BLaER1 (cell line): ENCODE measurements at regions not wholly inside any gene's neighbourhood (a gene's known extent, or its start where the extent isn't known, plus 50 kb on each side); places are given as distances from the start of the nearest gene placed in this dataset.

Experiments
- H3K27ac ChIP-seq: shearing (Covaris generic); formaldehyde crosslinking; 2 replicates; pipeline ENCODE4 v1.8.1; 2022
- H3K27me3 ChIP-seq: shearing (Covaris generic); formaldehyde crosslinking; 2 replicates; pipeline ENCODE4 v1.8.1; 2022
- H3K36me3 ChIP-seq: shearing (Covaris generic); formaldehyde crosslinking; 2 replicates; pipeline ENCODE4 v1.8.1; 2022
- H3K4me1 ChIP-seq: shearing (Covaris generic); formaldehyde crosslinking; 2 replicates; pipeline ENCODE4 v1.8.1; 2022
- H3K4me2 ChIP-seq: shearing (Covaris generic); formaldehyde crosslinking; 2 replicates; pipeline ENCODE4 v1.8.1; 2022
- H3K4me3 ChIP-seq: shearing (Covaris generic); formaldehyde crosslinking; 2 replicates; pipeline ENCODE4 v1.8.1; 2022
- H3K9ac ChIP-seq: shearing (Covaris generic); formaldehyde crosslinking; 2 replicates; pipeline ENCODE4 v1.8.1; 2022
- H3K9me3 ChIP-seq: shearing (Covaris generic); formaldehyde crosslinking; 2 replicates; pipeline ENCODE4 v1.8.1; 2022
- H4K20me1 ChIP-seq: shearing (Covaris generic); formaldehyde crosslinking; 2 replicates; pipeline ENCODE4 v1.8.1; 2022
- Cebpa-rat ChIP-seq: shearing (Covaris generic); IDR thresholded peaks from 2 replicates; pipeline ENCODE4 v1.8.1; 2022

DNA sequence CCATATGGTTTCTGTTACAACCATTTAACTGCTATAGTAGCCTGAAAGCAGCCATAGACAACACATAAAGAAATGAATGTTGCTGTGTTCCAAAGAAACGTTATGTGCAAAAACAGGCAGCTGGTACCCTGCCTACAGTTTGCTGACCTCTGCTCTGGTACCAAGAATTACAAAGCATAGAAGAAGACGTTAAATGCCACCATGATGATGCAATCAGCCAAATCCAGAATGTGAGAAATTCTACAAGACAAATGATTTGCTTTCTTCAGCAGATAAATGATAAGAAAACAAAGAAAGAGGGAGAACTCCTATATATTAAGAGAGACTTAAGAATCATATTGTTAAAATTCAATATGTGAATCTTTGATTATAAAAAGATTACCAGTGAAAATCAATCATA is 97.8 kb upstream of the PDE4B start:
- Histone ChIP-seq H3K36me3 (no peaks in the 10 kb centered on the region), H3K9ac (no peak overlapping the region), H3K4me1 (peaks cover 22% of the 10 kb centered on the region), H3K9me3 (no peaks in the 10 kb centered on the region), H3K4me2 (no peak overlapping the region), H4K20me1 (no peaks in the 10 kb centered on the region), H3K4me3 (no peak overlapping the region), H3K27me3 (no peaks in the 10 kb centered on the region), H3K27ac (no peak overlapping the region)
- TF ChIP-seq Cebpa-rat: no peak

DNA sequence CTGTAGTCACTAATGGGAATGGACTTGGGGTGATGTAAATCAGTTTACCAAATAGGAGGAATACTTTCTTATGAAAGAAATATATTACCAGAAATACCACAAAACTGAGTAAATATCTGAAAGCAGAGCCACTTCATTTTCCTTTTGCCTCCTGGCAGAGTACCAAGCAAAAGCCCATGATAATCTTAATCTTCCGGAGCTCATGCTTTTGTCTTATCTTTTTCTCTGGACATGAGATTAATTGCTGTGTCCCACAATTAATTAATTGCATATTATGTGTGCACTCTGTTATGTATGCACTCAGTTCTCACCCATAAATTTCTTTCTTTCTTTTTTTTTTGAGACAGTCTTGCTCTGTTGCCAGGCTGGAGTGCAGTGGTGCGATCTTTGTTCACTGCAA is 94.1 kb upstream of the PDE4B start:
- no peaks in the 10 kb centered on the region for H3K36me3 ChIP-seq

DNA sequence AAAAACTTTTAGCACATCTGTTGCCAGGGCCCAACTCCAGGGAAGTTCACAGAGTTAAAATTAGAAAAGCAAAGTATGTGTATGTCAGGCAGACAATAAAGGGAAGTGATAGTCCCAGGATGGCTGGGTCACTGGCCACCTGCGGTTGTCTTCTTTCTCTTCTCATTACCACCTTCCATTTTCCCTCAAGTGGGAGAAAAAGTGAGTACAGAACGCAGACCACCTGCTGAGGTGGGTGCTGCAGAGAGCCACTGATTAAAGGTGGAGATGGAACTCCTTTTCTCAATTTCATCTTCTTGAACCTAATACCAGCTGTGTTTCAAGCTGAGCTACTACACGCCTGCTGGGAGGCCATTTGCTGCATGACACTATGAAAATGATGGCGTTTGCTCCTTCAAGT is 88.8 kb upstream of the PDE4B start:
- H4K20me1 ChIP-seq: no peaks in the 10 kb centered on the region
- no peak overlapping the region for H3K9ac ChIP-seq
- H3K27ac ChIP-seq: no peak overlapping the region
- H3K4me2 ChIP-seq: peak overlapping the region; percentile 20; the same call in 1 of the 2 replicates
- no peak overlapping the region for H3K4me3 ChIP-seq
- no peaks in the 10 kb centered on the region for H3K36me3 ChIP-seq
- no peaks in the 10 kb centered on the region for H3K27me3 ChIP-seq
- H3K4me1 ChIP-seq: peaks cover 14% of the 10 kb centered on the region; the same call in 1 of the 2 replicates
- no peaks in the 10 kb centered on the region for H3K9me3 ChIP-seq
- no peak for TF ChIP-seq Cebpa-rat

More for the DNA sequence above, 94.1 kb upstream of the PDE4B start:
- peaks cover 10% of the 10 kb centered on the region; the same call in 1 of the 2 replicates for H3K4me1 ChIP-seq
- no peak overlapping the region for H3K27ac ChIP-seq
- no peaks in the 10 kb centered on the region for H3K9me3 ChIP-seq
- no peaks in the 10 kb centered on the region for H4K20me1 ChIP-seq
- no peak overlapping the region for H3K4me2 ChIP-seq
- no peaks in the 10 kb centered on the region for H3K27me3 ChIP-seq
- H3K4me3 ChIP-seq: no peak overlapping the region
- TF ChIP-seq Cebpa-rat: no peak
- H3K9ac ChIP-seq: no peak overlapping the region

DNA sequence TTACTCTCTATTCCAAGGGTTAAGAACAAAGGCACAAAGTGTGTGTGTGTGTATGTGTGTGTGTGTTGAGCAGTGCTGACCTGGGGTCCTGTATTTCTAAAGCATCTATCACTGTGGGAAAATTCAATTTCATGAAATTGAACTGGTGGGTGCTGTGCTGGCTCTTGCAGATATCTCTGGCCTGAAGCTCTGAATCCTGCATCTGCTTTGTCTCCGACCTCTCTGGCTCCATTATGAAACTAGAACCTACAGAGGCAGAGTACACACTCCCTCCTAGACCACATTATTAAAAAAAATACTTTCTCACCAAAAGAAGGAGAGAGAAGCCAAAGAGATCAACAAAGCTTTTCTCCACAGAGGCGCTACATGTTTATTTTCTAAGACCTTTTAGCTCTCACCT is 88.4 kb upstream of the PDE4B start:
- H3K27ac ChIP-seq: no peak overlapping the region

GRCh38 chr1:65717815-65718454 is 74.8 kb upstream of the PDE4B start:
- H3K4me1 ChIP-seq: peaks cover 8% of the 10 kb centered on the region; the same call in 1 of the 2 replicates
- no peak for TF ChIP-seq Cebpa-rat
- H3K4me2 ChIP-seq: no peak overlapping the region

More for the DNA sequence above, 88.4 kb upstream of the PDE4B start:
- H3K4me3 ChIP-seq: no peak overlapping the region
- no peak for TF ChIP-seq Cebpa-rat
- H4K20me1 ChIP-seq: no peaks in the 10 kb centered on the region
- H3K27me3 ChIP-seq: no peaks in the 10 kb centered on the region
- no peaks in the 10 kb centered on the region for H3K9me3 ChIP-seq
- no peak overlapping the region for H3K9ac ChIP-seq
- peaks cover 14% of the 10 kb centered on the region; the same call in 1 of the 2 replicates for H3K4me1 ChIP-seq
- no peak overlapping the region for H3K4me2 ChIP-seq
- no peaks in the 10 kb centered on the region for H3K36me3 ChIP-seq

DNA sequence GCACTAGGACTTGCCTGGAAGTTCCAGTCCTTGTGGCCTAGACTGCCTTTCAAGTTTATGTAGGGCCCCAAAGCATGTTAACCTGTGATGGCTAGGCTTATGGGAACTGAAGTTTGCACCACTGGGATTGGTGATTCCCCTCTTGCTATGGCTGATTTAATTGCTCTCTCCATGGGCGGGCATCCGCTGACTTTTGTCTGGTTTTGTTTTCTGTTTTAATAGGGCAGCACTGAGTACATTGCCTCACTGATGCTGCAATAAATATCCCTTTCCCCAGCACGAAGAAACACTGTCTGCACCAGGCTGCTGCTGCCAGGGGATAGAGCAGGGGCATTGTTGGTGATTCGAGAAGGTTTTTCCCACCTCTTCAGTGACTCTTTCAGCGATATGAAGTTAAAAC is 73.3 kb upstream of the PDE4B start:
- Histone ChIP-seq H4K20me1 (no peaks in the 10 kb centered on the region), H3K9ac (no peak overlapping the region), H3K36me3 (no peaks in the 10 kb centered on the region), H3K27ac (no peak overlapping the region), H3K4me2 (no peak overlapping the region), H3K4me3 (no peak overlapping the region), H3K9me3 (no peaks in the 10 kb centered on the region), H3K4me1 (peaks cover 8% of the 10 kb centered on the region; the same call in 1 of the 2 replicates), H3K27me3 (no peaks in the 10 kb centered on the region)
- TF ChIP-seq Cebpa-rat: no peak

More at GRCh38 chr1:65717815-65718454, 74.8 kb upstream of the PDE4B start:
- H3K4me3 ChIP-seq: no peak overlapping the region
- no peaks in the 10 kb centered on the region for H3K27me3 ChIP-seq
- H4K20me1 ChIP-seq: no peaks in the 10 kb centered on the region
- no peaks in the 10 kb centered on the region for H3K9me3 ChIP-seq
- no peak overlapping the region for H3K27ac ChIP-seq
- H3K36me3 ChIP-seq: no peaks in the 10 kb centered on the region
- H3K9ac ChIP-seq: no peak overlapping the region

DNA sequence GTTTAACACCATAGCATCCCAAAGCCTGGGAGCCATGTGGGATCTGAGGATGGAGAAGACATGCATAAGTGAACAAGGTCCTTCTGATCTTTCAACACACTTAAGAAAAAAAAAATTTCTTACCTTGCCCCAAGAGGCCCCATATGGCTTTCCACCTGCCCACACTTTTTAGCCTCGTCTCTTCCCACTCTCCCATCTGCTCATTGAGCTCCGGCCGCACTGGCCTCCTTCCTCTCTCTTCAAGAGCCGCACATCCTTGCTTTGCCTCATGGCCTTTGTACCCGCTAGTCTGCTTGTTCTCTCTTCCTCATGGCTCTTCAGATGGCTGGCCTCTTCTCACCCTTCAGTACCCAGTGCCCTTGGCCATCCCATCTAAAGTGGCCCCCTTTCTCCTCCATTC is 70.2 kb upstream of the PDE4B start:
- Histone ChIP-seq H3K36me3 (no peaks in the 10 kb centered on the region), H3K27me3 (no peaks in the 10 kb centered on the region), H3K4me1 (peaks cover 8% of the 10 kb centered on the region; the same call in 1 of the 2 replicates), H3K27ac (no peak overlapping the region), H3K9ac (no peak overlapping the region), H3K9me3 (no peaks in the 10 kb centered on the region), H3K4me3 (no peak overlapping the region), H4K20me1 (no peaks in the 10 kb centered on the region), H3K4me2 (no peak overlapping the region)
- no peak for TF ChIP-seq Cebpa-rat

GRCh38 chr1:65724151-65724550 is 68.5 kb upstream of the PDE4B start:
- TF ChIP-seq Cebpa-rat: no peak
- H3K9ac ChIP-seq: no peak overlapping the region
- no peak overlapping the region for H3K4me3 ChIP-seq
- H3K27me3 ChIP-seq: no peaks in the 10 kb centered on the region
- peaks cover 8% of the 10 kb centered on the region; the same call in 1 of the 2 replicates for H3K4me1 ChIP-seq
- no peak overlapping the region for H3K27ac ChIP-seq
- H3K4me2 ChIP-seq: no peak overlapping the region
- H3K36me3 ChIP-seq: no peaks in the 10 kb centered on the region
- no peaks in the 10 kb centered on the region for H3K9me3 ChIP-seq
- no peaks in the 10 kb centered on the region for H4K20me1 ChIP-seq

DNA sequence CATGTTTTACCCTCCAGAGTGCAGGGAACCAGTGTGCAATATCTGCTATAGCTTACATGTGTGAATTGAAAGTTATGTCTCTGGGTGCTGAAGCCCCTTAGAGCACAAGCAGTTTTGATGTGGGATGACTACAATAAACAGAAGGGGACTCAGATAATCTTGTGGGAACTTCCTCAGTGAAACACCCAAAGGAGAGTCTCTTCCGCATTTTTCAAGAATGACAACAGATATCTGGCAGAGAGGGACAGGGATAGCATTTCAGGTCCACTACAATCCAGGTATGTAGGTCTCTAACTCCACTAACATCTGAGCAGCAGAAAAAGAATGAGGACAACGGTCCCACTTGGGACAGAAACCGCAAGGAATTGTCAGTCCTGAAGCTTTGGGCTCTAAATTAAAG is 67.6 kb upstream of the PDE4B start:
- no peak overlapping the region for H3K9ac ChIP-seq
- H3K27ac ChIP-seq: no peak overlapping the region
- no peaks in the 10 kb centered on the region for H3K27me3 ChIP-seq
- no peaks in the 10 kb centered on the region for H4K20me1 ChIP-seq
- no peak overlapping the region for H3K4me2 ChIP-seq
- no peak overlapping the region for H3K4me3 ChIP-seq
- no peaks in the 10 kb centered on the region for H3K9me3 ChIP-seq
- no peak for TF ChIP-seq Cebpa-rat
- peaks cover 8% of the 10 kb centered on the region; the same call in 1 of the 2 replicates for H3K4me1 ChIP-seq
- no peaks in the 10 kb centered on the region for H3K36me3 ChIP-seq

DNA sequence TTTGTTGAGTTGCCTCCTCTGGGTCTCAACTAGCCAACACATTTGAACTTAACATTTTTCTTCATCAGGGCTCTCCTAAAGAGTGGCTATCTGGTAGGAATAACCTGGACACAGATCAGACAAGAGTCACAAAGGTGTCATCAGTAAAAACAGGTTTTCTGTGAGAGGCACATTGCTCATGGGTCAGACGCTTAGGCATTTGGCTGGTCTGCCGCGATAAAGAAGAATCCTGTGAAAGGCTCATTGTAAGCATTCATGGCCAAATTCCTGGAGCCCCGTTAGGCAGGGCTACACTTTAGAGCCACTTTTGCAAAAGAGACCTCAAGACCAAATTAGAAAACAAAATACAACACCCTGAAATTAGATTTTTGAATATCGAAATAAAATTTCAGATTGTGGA is 64.2 kb upstream of the PDE4B start:
- TF ChIP-seq Cebpa-rat: no peak
- Histone ChIP-seq H4K20me1 (no peaks in the 10 kb centered on the region), H3K9me3 (no peaks in the 10 kb centered on the region)

More for the DNA sequence above, 64.2 kb upstream of the PDE4B start:
- Histone ChIP-seq H3K4me2 (no peak overlapping the region), H3K4me3 (no peak overlapping the region), H3K9ac (no peak overlapping the region), H3K27me3 (no peaks in the 10 kb centered on the region), H3K27ac (no peak overlapping the region), H3K4me1 (no peaks in the 10 kb centered on the region), H3K36me3 (no peaks in the 10 kb centered on the region)
